ENCODE measurements at regions not wholly inside any gene's neighbourhood (a gene's known extent, or its start where the extent isn't known, plus 50 kb on each side); places are given as distances from the start of the nearest gene placed in this dataset.
"Not testable (repeated sequence)": the region's sequence is repeated elsewhere in the genome, so short reads cannot be mapped to it uniquely, and the experiment has no call there.

- DNase-seq = no peak
Observed at GRCh38 chr3:102353805-102354204, 81.0 kb upstream of the ZPLD1 start.

- no peak for DNase-seq
Observed at GRCh38 chr3:102354818-102355515, 79.8 kb upstream of the ZPLD1 start.

DNA sequence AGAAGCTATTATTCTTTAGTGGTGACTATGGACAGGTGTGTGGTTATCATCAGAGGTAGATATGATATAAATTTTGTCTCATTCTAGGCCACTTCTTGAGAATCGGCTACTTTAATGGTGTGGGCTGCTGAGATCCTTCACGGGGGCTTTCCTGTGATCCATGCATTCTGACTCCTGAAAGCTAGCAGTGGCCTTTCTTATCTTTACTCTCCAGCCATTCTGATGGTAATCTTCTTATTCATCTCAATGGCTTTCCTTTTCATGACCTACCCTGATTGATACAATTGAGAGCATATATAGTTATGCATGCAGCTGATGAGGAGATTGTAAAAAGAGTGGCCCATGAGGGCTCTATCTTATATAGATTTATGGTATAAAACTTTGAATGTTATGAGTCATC is 78.3 kb upstream of the ZPLD1 start:
- no peak for DNase-seq

DNA sequence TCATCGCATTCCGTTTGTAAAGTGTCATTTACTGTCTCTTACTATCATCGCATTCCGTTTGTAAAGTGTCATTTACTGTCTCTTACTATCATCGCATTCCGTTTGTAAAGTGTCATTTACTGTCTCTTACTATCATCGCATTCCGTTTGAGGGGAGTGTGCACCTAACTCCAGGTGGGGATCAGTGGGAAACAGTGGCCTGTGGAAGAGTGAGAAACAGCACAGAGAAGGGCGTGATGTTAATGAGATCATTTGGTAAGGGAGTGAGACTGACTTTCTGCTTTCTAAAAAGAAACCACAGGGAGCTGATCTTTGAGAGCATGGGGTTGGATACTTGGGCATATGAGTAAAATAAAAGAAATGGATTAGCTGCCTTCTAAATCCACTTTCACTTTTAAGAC is 77.5 kb upstream of the ZPLD1 start:
- not testable (repeated sequence) for DNase-seq

- DNase-seq = no peak
Observed at GRCh38 chr3:102360183-102360860, 74.5 kb upstream of the ZPLD1 start.

- no peak for DNase-seq
Observed at GRCh38 chr3:102361101-102361500, 73.7 kb upstream of the ZPLD1 start.

DNA sequence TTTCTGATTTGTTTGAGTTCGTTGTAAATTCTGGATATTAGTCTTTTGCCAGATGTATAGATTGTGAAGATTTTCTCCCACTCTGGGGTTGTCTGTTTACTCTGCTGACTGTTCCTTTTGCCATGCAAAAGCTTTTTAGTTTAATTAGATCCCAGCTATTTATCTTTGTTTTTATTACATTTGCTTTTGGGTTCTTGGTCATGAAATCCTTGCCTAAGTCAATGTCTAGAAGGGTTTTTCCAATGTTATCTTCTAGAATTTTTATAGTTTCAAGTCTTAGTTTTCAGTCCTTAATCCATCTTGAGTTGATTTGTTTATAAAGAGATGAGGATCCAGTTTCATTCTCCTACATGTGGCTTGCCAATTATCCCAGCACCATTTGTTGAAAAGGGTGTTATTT is 68.7 kb upstream of the ZPLD1 start:
- not testable (repeated sequence) for DNase-seq

GRCh38 chr3:102374863-102375634 is 59.8 kb upstream of the ZPLD1 start:
- no peak for DNase-seq

GRCh38 chr3:102378216-102378615 is 56.6 kb upstream of the ZPLD1 start:
- no peak for DNase-seq

GRCh38 chr3:102382201-102382600 is 52.6 kb upstream of the ZPLD1 start:
- DNase-seq = not testable (repeated sequence)
